ENCODE measurements at regions not wholly inside any gene's neighbourhood (a gene's known extent, or its start where the extent isn't known, plus 50 kb on each side); places are given as distances from the start of the nearest gene placed in this dataset.
A peak's percentile ranks its signal among the peaks of the same experiment; 100 is the strongest.
"Not testable (repeated sequence)": the region's sequence is repeated elsewhere in the genome, so short reads cannot be mapped to it uniquely, and the experiment has no call there.

DNA sequence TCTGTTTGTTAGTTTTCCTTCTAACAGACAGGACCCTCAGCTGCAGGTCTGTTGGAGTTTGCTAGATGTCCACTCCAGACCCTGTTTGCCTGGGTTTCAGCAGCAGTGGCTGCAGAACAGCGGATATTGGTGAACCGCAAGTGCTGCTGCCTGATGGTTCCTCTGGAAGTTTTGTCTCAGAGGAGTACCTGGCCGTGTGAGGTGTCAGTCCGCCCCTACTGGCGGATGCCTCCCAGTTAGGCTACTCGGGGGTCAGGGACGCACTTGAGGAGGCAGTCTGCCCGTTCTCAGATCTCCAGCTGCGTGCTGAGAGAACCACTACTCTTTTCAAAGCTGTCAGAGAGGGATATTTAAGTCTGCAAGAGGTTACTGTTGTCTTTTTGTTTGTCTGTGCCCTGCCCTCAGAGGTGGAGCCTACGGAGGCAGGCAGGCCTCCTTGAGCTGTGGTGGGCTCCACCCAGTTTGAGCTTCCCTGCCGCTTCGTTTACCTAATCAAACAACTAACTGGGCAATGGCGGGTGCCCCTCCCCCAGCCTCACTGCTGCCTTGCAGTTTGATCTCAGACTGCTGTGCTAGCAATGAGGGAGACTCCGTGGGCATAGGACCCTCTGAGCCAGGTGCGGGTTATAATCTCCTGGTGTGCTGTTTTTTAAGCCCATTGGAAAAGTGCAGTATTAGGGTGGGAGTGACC is 634.3 kb upstream of the CHD1 start:
- DNase-seq = not testable (repeated sequence)

DNA sequence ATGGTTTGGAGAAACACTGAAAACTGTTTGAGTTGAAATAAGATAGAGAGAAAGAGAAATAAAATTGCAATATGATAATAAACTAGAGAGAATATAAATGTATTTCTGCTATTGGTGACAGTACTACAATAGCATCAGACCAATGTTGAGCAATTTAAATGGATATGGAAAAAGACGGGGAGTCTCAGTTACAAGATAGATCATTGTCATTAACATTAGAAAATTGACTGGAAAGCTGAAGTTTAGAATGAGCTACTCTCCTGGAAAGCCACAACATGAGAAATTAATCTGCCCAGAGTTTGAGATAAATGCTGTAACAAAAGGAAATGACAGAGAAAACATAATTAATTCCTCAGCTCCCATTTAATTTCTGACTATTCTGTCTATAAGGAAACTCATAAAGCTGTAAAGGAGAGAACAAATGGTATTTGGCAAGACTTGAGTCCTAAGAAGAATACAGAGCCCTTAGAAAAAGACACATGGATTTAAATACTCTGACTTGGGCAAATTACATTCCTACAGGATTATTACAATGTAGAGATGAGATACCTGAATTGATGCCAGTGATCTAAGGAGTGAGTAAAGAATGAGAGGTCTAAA is 624.5 kb upstream of the CHD1 start:
- DNase-seq = no peak

DNA sequence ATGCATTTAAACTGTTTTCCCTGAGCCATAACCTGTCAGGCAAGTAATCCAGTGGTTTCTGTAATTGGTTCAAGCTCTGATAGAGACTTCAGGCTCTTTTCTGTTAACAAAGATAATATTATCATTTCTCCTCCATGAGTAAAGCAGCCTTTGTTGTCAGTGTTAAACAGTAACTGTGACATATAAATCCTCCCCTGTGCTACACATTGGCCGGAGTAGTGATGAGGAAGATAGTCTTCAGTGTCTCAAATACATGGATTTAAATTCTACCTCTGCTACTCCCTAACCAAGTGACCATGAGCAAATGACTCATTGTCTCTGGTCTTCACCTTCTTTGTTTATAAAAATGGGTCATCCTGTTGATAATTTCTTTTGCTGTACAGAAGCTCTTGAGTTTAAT is 615.5 kb upstream of the CHD1 start:
- no peak for DNase-seq

DNA sequence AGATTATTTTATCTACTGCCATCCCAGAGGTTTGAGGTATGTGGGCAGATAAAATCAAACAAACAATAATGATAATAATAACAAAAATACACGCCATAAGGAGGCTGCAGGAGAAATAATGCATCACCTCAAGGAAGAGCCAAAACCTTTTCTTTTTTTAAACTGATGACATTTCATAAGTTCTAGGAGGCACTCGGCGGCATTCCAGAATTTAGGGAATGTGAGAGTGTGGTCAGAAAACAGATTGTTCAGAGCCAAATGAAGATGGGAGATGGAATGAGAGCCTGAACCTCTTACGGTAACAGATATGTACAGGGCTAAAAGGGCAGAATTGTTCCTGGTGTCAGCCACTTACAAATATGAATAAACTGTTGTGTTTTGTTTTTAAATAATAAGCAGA is 615.0 kb upstream of the CHD1 start:
- no peak for DNase-seq

DNA sequence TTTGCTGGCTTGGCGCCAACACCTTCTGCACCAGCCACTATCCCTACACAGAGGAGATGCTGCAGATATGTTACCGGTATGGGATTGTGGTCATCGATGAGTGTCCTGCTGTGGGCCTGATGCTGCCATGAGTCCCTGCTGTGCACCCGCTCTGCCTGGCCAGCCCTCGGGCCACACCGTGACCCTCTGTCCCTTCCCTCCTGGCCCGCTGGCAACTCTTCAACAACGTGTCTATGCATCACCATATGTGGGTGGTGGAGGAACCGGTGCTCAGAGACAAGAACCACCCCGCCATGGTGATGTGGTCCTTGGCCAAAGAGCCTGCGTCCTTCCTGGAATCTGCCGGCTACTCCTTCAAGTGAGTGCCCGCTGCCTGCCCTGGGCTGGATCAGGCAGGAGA is 605.4 kb upstream of the CHD1 start:
- not testable (repeated sequence) for DNase-seq

DNA sequence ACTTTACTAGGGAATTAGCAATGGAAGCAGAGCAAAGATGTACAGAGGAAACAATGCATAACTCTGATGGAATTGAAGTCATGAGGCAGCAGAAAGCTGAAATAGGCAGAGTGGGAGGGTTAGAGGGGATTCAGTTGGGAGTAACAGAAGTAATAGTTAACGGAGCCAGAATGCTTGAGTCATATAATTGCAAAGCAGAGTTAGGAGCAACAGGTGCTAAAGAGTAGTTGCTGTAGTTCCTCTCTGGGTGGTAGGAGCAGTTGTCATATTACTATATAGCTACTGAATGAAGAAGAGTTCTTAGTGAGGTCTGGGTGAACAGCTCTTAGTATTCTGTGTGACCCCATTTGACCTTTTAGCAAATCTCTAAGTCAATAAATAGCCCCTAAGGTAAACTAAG is 592.9 kb upstream of the CHD1 start:
- DNase-seq = not testable (repeated sequence)

DNA sequence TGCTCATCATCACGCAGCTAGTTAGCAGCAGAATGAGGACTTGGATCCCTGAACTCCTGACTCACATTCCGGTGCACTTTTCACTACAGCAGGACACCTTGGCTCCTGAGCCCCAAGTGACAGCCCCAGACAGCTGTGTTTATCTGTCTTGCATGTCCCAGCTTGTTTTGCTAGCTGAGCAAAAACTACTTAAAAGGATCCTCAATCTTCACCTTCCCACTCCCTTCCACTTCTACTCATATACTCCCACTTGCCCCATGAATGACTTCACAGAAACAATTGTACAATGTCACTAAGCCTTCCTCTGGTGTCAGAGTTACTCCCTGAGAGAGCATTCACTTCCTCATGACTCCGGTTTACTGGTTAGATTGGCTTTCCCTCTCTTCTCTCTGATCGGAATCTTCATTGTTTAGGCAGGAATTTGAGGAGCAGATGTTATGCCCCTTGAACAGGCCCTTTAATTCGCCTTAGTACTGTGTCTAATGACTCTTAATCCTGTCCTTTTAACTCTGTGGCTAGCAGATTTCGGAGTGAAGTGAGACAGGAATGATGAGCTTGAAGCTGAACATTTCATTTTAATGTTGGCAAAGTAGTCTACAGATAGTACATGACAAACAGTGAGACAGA is 587.2 kb upstream of the CHD1 start:
- not testable (repeated sequence) for DNase-seq

DNA sequence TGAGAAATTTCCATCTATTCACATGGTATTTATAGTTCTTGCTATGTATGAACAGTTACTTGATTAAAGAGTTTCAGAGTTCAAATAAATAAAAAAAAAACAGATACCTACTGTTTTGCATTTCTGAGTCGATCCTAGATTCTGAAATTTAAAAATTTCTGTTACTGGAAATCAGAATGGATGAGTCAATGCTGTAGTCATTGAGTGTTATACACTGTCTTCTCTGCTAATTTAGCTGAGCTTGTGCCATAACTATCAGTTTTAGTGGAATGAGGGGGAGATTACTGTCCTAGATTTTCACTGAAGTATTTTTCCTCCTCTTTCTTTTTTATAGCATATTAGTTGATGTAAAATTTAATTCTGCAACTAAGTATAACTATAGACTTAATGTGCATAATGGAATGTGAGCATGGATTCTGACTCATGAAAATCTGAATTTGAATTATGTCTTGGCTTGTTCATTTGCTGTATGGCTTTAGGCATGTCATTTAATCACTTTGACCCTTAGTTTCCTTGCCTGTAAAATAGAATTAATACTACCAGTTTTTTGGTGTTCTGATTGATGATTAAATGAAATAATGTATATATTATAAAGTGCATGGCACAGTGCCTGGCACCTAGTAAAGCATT is 581.5 kb upstream of the CHD1 start:
- not testable (repeated sequence) for DNase-seq

DNA sequence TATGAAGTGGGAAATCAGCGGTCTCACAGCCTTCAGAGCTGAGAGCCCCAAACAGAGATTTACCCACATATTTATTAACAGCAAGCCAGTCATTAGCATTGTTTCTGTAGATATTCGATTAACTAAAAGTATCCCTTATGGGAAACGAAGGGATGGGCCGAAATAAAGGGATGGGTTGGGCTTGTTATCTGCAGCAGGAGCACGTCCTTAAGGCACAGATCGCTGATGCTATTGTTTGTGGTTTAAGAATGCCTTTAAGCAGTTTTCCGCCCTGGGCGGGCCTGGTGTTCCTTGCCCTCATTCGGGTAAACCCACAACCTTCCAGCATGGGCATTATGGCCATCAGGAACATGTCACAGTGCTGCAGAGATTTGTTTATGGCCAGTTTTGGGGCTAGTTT is 580.3 kb upstream of the CHD1 start:
- DNase-seq = not testable (repeated sequence)

DNA sequence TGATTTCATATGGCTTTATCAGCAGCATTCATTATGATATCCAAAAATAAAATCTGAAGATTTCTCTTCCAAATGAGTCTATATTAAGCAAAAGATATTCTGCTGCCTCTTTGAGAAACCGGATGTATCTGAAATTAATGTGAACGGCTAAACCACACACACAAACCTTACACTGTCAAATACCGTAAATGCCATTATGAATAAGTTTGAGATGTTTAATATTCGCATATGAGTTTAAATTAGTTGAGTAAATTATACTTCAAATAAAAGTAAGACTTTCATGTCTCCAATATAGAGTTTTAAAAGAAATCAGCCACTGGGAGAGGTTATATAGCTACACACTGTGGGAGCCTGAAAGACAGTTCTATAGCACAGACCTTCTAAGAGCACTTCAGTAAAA is 566.6 kb upstream of the CHD1 start:
- not testable (repeated sequence) for DNase-seq

DNA sequence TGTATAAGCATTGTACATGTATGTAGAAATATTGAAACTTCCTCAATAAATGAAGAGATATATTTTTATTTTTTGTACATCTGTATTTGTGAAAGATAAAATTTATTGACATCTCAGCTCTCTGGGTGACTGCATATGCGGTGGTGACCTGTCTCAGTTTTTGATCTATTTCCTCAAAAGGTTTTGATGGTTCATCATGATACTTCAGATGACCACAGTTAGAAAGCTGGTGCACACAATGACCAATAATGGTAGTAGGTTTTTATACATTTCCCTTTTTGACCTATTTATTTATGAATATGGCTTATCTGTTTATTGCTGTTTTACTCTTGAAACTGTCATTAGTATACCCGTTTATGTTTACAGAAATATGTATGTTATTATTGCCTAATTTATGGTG is 549.6 kb upstream of the CHD1 start:
- DNase-seq = not testable (repeated sequence)

DNA sequence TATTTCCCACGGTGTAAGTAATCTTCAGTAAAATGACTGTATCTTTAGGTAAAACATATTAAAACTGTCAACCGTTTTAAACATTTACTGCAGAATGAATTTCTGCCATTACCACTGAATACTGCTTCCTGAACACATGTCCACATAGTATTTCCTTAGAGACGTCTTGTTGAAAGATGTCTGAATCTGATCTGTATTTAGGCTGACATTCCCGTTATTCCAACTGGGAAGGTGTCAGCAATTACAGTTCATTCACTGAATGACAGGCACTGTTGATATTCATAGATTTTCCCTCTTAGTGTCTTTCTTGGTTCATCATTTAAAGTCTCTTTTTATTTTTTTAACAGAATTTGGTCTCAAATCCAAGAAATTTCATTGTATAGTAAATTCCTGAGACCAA is 544.5 kb upstream of the CHD1 start:
- not testable (repeated sequence) for DNase-seq

DNA sequence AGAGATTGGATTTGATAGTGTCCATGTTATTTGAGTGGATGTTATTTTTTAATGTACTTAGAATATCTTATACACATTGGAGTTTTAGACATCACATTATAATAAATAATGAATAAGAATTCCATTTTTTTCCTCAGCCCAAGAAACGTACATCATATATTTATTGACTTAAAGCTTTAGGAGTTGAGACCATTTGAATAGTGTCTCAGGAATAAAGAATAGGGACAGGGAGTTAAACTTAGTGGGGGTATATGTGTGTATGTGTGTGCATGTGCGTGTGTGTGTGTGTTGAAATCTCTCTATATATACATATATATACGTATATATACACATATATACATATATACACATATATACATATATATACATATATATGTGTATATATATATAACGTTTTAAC is 542.9 kb upstream of the CHD1 start:
- DNase-seq = not testable (repeated sequence)

DNA sequence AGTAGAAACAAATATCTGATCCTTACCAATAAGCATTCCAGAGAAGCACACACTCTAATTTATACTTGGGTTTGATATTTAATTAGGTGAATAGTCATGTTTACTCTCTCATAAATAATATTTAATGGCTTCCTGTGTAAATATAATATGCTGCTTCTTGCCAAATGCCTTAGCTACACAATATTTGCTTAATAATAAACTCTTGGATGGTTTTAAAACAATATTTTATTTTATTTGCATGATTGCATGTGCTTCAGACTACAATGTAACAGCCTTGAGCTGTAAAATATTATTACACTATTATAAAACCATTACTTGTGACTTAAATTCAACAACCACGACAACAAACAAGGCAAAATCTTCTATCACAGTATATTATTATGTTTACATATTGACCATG is 542.4 kb upstream of the CHD1 start:
- peak; percentile 21 for DNase-seq

DNA sequence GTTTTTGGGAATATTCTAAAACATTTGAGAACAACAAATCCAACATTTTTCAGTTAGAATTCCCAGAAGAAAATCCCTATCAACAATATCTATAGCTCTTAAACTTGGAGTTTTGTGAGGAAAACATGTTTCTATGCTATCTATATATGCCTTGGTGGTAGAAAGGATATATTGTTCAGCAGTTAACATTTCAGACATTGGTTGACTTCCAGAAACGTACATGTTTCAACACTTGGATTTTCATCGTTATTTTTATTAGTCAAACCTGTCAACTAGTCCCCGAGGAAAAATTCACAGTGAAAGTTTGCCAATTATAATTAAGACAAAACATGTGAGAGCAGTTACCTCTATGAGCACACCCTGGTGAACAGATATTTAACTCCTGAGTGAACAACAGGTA is 541.8 kb upstream of the CHD1 start:
- DNase-seq = not testable (repeated sequence)

DNA sequence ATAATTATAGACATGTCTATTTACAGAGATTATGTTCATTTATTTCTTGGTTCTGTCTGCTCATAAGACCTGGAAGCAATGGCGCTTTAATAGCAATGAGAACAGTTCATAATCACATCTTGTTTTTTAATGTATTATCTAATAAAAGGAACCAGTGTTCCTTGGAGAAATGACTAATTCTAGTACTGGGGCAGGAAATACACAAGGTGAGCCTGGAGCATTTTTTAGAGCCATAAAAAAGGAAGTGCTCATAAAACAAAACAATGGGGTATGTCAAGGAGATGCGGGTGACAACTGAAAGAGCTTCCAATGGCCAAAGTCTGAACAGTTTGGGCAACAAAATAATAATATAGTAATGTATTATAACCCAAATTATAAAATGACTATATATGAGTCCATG is 531.9 kb upstream of the CHD1 start:
- no peak for DNase-seq

DNA sequence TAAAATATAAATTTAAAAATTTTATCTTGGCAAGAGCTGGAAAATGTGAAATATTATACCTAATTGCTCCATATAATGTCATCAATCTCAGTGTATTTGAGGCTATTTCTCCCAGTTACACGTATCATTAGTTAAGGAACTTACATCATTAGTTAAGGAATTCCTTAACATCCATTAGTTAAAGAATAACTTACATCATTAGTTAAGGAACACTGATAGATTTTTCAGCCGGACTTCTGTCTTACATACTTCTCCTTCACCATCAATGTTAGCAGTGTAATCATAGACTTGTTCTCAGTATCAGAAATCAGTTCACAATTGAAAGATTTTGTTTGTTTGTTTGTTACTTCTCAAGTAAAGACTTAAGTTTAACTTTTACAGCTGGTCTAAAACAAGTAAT is 524.4 kb upstream of the CHD1 start:
- no peak for DNase-seq

DNA sequence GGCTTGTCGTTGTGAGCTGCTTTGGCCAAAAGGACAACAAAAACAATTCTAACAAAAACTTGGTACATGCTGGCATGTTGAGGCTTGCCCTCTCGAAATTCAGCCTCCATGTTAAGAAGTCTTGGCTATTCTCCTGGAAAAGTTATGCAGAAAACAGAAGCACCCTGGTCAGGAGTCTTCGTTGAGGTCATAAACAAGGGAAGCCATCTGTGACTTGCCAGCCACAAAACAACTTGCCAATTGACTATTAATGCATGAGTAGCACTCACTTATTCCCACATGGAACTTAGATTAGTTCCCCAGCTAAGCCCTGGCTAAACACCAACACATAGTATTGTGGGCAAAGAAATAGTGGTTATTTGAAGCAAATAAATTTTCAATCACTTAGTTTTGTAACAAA is 521.0 kb upstream of the CHD1 start:
- no peak for DNase-seq

DNA sequence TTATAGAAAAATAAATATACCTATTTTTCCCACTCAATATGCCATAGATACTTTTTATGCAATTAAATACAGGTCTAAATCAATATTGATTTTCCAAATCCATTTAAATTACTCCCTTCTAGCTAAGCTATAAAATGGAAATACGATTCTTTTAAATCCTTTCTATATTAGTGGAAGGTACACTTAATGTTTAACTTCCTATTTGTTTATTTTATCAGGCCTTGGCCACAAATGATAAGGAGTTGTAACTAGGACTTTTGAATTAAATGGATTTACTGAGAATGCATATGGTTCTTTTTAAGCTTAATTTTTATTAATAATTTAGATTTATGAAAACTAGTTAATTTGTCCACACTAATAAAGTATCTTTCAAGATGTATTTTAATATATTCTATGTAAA is 517.0 kb upstream of the CHD1 start:
- no peak for DNase-seq

DNA sequence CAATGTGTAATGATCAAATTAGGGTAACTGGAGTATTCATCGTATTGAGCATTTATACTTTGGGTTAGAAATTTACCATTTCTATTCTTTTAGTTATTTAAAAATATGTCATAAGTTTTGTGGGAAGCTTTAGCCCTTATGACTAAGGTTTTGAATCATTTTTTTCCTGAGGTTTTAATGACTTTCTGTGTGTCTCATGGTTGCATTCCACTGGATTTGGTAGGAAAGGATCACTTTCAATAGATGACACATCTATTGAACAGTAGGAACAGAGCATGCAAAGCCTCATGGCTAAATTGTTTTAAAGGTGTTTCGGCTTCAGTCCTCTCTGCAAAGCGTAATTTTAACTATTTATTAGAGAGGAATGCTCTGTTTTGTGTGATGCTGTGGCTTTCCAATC is 512.4 kb upstream of the CHD1 start:
- no peak for DNase-seq

DNA sequence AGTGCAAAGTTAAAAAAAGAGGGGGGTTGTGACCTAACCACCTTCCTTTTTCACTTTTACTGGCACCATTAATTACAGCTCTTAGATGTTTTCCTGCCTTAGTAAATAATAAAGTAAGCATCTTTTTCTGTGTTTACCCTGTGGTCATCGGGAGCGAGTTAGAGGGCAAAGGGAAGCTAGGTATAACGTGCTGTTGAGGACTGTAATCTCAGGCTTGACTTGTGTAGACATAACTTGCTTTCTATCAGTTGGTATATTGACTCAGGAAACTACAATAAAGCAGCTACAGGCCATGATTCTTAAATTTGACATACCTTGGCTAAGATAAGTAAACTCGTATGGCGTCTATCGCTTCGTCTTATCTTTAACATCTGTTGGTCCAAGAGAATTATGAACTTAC is 509.8 kb upstream of the CHD1 start:
- DNase-seq = no peak

DNA sequence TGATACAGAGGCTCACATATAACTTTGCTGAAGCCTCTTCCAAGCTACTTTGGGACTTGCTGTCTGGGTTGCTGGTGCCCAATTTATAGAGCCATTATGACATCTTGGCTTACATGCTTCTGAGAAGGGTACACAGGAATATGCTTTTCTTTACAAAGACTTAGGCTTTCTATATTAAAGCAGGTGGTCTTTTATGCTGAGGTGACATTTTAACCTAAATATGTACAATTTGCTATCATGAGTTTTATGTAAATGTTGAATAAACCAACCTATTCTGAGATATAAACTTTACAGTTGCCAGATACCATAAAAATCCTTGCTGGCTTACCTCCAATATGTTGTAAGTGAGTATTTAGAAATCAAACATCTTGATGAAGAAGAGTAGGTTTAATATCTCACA is 509.2 kb upstream of the CHD1 start:
- no peak for DNase-seq

DNA sequence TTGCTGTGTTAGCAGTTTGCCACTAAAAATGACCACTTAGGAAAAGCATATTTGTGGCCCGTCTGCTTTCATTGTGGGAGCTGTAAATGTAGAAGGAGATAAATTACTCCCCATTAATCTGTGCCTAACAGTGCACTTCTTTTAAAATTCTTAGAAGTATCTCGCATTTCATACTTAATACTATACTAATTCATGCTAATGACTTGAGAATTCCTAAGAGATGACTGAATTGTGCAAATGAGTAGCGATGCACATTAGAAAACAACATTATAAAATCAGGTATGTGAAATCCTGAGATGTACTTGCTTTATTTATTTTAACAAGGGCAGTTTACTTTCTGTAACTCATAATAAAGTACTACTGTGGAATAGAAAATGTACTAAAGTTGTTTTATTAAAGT is 494.6 kb upstream of the CHD1 start:
- DNase-seq = not testable (repeated sequence)

DNA sequence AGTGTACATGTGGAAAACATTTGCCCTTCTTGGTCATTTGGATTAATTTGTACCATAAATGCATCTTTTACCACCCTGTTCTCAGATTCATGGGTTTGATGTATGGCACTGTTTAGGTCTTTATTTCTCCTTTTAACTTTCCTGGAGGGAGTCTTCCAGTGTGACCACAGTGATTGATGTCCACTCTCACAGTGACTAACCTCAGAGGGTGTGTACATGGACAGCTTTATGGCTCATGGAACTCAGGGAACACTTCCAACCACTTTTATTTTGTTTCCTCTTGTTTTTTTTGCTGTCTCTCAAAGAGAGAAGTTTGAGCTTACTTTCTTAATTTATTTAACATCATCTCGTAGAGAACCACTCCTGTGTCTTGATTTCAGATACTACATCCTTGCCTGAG is 489.8 kb upstream of the CHD1 start:
- not testable (repeated sequence) for DNase-seq

Data from NCI-H1105 treated with DMSO at 0.1 percent for 48 hours (cell line).